GM23338 (cell line): ENCODE measurements at regions not wholly inside any gene's neighbourhood (a gene's known extent, or its start where the extent isn't known, plus 50 kb on each side); places are given as distances from the start of the nearest gene placed in this dataset.

Experiments
- ATAC-seq: fragments of 200-7000 bp; cut with Tn5 transposase; 3 replicates; pipeline ENCODE4 v1.9.1; 2020
- DNase-seq: peaks from one replicate; pipeline ENCODE4 v3.0.0-alpha.2; 2015; ENCODE audit warnings: low spot score
- H2AFZ ChIP-seq: fragments of 200-600 bp; sonication (generic); 2 replicates; pipeline ENCODE4 v1.8.0; 2016; ENCODE audit warnings: antibody characterized with exemption, mild to moderate bottlenecking, moderate library complexity
- H3F3A ChIP-seq: fragments of 200-600 bp; sonication (generic); replicated peaks from 2 replicates; pipeline ENCODE4 v1.8.0; 2017; ENCODE audit warnings: antibody characterized with exemption, mixed run types, low read depth
- H3K27ac ChIP-seq: fragments of 200-600 bp; sonication (generic); 2 replicates; pipeline ENCODE4 v1.6.1; 2016; ENCODE audit warnings: low read depth
- H3K27me3 ChIP-seq: fragments of 200-600 bp; sonication (generic); 2 replicates; pipeline ENCODE4 v1.8.0; 2016; ENCODE audit warnings: mild to moderate bottlenecking, mixed run types, moderate library complexity; ENCODE audit not compliant: insufficient read depth
- H3K36me3 ChIP-seq: fragments of 200-600 bp; sonication (generic); 2 replicates; pipeline ENCODE4 v1.8.0; 2016; ENCODE audit warnings: mild to moderate bottlenecking; ENCODE audit not compliant: insufficient read depth
- H3K4me1 ChIP-seq: fragments of 200-600 bp; sonication (generic); 2 replicates; pipeline ENCODE4 v1.8.0; 2016; ENCODE audit warnings: mild to moderate bottlenecking, moderate library complexity; ENCODE audit not compliant: insufficient read depth
- H3K4me2 ChIP-seq: fragments of 200-600 bp; sonication (generic); 2 replicates; pipeline ENCODE4 v1.7.1; 2017; ENCODE audit warnings: mixed run types
- H3K4me3 ChIP-seq: fragments of 200-600 bp; sonication (generic); 2 replicates; pipeline ENCODE4 v1.6.1; 2016; ENCODE audit warnings: mixed run types
- H3K79me2 ChIP-seq: fragments of 200-600 bp; sonication (generic); replicated peaks from 2 replicates; pipeline ENCODE4 v1.8.0; 2017; ENCODE audit warnings: mild to moderate bottlenecking; ENCODE audit not compliant: insufficient read depth
- H3K9me2 ChIP-seq: fragments of 200-600 bp; sonication (generic); 2 replicates; pipeline ENCODE4 v1.8.0; 2017; ENCODE audit not compliant: insufficient read depth
- H4K20me1 ChIP-seq: fragments of 200-600 bp; sonication (generic); replicated peaks from 2 replicates; pipeline ENCODE4 v1.8.0; 2017; ENCODE audit warnings: mild to moderate bottlenecking; ENCODE audit not compliant: insufficient read depth
- H3K27ac Mint-ChIP-seq: 2 replicates; pipeline ENCODE4 v1.8.0; 2020; ENCODE audit warnings: inconsistent platforms, mild to moderate bottlenecking, moderate library complexity, mixed read lengths
- H3K27me3 Mint-ChIP-seq: 3 replicates; pipeline ENCODE4 v1.8.0; 2022; ENCODE audit warnings: low read depth, mild to moderate bottlenecking, moderate library complexity, mixed read lengths, inconsistent platforms; ENCODE audit not compliant: insufficient read depth, poor library complexity
- H3K36me3 Mint-ChIP-seq: 3 replicates; pipeline ENCODE4 v1.8.0; 2021; ENCODE audit warnings: low read depth, mild to moderate bottlenecking, inconsistent platforms, moderate library complexity, mixed read lengths
- H3K4me1 Mint-ChIP-seq: 3 replicates; pipeline ENCODE4 v1.8.0; 2020; ENCODE audit warnings: mild to moderate bottlenecking, inconsistent platforms, mixed read lengths
- H3K4me3 Mint-ChIP-seq: 3 replicates; pipeline ENCODE4 v1.8.0; 2021; ENCODE audit warnings: moderate library complexity, mild to moderate bottlenecking, inconsistent platforms, mixed read lengths
- H3K9me3 Mint-ChIP-seq: 3 replicates; pipeline ENCODE4 v1.8.0; 2020; ENCODE audit warnings: moderate library complexity, mild to moderate bottlenecking, inconsistent platforms, mixed read lengths
- CREB1 ChIP-seq: fragments of 250-450 bp; sonication (Bioruptor Pico); IDR thresholded peaks from 2 replicates; pipeline ENCODE4 v1.5.0; 2020; ENCODE audit warnings: low read depth, mild to moderate bottlenecking, moderate library complexity
- EZH2 ChIP-seq: fragments of 200-600 bp; sonication (generic); IDR thresholded peaks from one replicate; pipeline ENCODE4 v1.8.0; 2017; ENCODE audit warnings: antibody characterized with exemption, mild to moderate bottlenecking, low read depth; ENCODE audit not compliant: unreplicated experiment
- EZH2phosphoT487 ChIP-seq: fragments of 200-600 bp; sonication (generic); IDR thresholded peaks from one replicate; pipeline ENCODE4 v1.8.1; 2018; ENCODE audit warnings: antibody characterized with exemption; ENCODE audit not compliant: unreplicated experiment
- JUNB ChIP-seq: IDR thresholded peaks from one replicate; pipeline ENCODE4 v1.6.1; 2016; ENCODE audit warnings: antibody characterized with exemption; ENCODE audit not compliant: unreplicated experiment
- POLR2AphosphoS5 ChIP-seq: IDR thresholded peaks from 2 replicates; pipeline ENCODE4 v1.6.1; 2016; ENCODE audit warnings: antibody characterized with exemption, low read depth
- REST ChIP-seq: IDR thresholded peaks from one replicate; pipeline ENCODE4 v1.6.1; 2018; ENCODE audit warnings: antibody characterized with exemption; ENCODE audit not compliant: unreplicated experiment
- STAT1 ChIP-seq: IDR thresholded peaks from one replicate; pipeline ENCODE4 v1.6.1; 2016; ENCODE audit warnings: antibody characterized with exemption; ENCODE audit not compliant: unreplicated experiment
- ZNF114 ChIP-seq: fragments of 250-450 bp; sonication (Bioruptor Pico); IDR thresholded peaks from 2 replicates; pipeline ENCODE4 v1.5.0; 2020; ENCODE audit warnings: mild to moderate bottlenecking, moderate library complexity
- ZNF331 ChIP-seq: fragments of 250-450 bp; sonication (Bioruptor Pico); IDR thresholded peaks from 2 replicates; pipeline ENCODE4 v1.5.0; 2020; ENCODE audit warnings: low read depth, mild to moderate bottlenecking, moderate library complexity
- ZNF462 ChIP-seq: fragments of 250-450 bp; sonication (Bioruptor Pico); IDR thresholded peaks from 2 replicates; pipeline ENCODE4 v1.5.0; 2020; ENCODE audit warnings: mild to moderate bottlenecking, moderate library complexity
- TF ChIP-seq, protein P1 (sequence below): IDR thresholded peaks from 2 replicates; pipeline ENCODE4 v1.6.1; 2016; ENCODE audit warnings: antibody characterized with exemption

GRCh38 chr17:73777131-73777449 lies 132.8 kb upstream of the SDK2 start (continued):
- TF ChIP-seq REST, result no peak
- TF ChIP-seq EZH2phosphoT487, result no peak
- TF ChIP-seq JUNB, result no peak
- no peak for TF ChIP-seq CREB1 (CRISPR knock-in tag)
- no peak for TF ChIP-seq EZH2
- no peak for TF ChIP-seq POLR2AphosphoS5
- no peak for TF ChIP-seq ZNF114 (CRISPR knock-in tag)
- TF ChIP-seq STAT1, result no peak

GRCh38 chr17:73782231-73782630 lies 138.0 kb upstream of the SDK2 start:
- H3F3A ChIP-seq, result no peaks in the 10 kb centered on the region
- no peaks in the 10 kb centered on the region for H3K36me3 ChIP-seq
- H3K4me3 ChIP-seq, result no peak overlapping the region
- H3K79me2 ChIP-seq, result no peaks in the 10 kb centered on the region
- H3K4me1 ChIP-seq, result peaks cover 14% of the 10 kb centered on the region
- Mint-ChIP-seq H3K4me1 (peaks cover 32% of the 10 kb centered on the region), H3K36me3 (peaks cover 7% of the 10 kb centered on the region; the same call in 1 of the 3 replicates), H3K9me3 (peaks cover 24% of the 10 kb centered on the region), H3K27me3 (peaks cover 7% of the 10 kb centered on the region), H3K27ac (no peak overlapping the region), H3K4me3 (no peak overlapping the region)
- no peak for DNase-seq
- no peak overlapping the region for H2AFZ ChIP-seq
- no peaks in the 10 kb centered on the region for H3K9me2 ChIP-seq
- H3K4me2 ChIP-seq, result no peak overlapping the region
- no peak overlapping the region for H3K27ac ChIP-seq
- no peaks in the 10 kb centered on the region for H3K27me3 ChIP-seq
- ATAC-seq, result no peak
- H4K20me1 ChIP-seq, result no peaks in the 10 kb centered on the region
- TF ChIP-seq POLR2AphosphoS5 (no peak), CREB1 (CRISPR knock-in tag) (no peak), ZNF462 (no peak), EZH2phosphoT487 (no peak), EZH2 (no peak), JUNB (no peak), ZNF114 (CRISPR knock-in tag) (no peak), STAT1 (no peak), ZNF331 (no peak)
- TF ChIP-seq, protein P1, sequence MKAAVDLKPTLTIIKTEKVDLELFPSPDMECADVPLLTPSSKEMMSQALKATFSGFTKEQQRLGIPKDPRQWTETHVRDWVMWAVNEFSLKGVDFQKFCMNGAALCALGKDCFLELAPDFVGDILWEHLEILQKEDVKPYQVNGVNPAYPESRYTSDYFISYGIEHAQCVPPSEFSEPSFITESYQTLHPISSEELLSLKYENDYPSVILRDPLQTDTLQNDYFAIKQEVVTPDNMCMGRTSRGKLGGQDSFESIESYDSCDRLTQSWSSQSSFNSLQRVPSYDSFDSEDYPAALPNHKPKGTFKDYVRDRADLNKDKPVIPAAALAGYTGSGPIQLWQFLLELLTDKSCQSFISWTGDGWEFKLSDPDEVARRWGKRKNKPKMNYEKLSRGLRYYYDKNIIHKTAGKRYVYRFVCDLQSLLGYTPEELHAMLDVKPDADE, result no peak
